ENCODE measurements at regions not wholly inside any gene's neighbourhood (a gene's known extent, or its start where the extent isn't known, plus 50 kb on each side); places are given as distances from the start of the nearest gene placed in this dataset.

GRCh38 chr1:93749487-93749886 is 67.8 kb upstream of the BCAR3 start:
- in situ Hi-C loops (cut with HindIII; ENCODE audit: low sequenced_read_pairs): no loop called here

DNA sequence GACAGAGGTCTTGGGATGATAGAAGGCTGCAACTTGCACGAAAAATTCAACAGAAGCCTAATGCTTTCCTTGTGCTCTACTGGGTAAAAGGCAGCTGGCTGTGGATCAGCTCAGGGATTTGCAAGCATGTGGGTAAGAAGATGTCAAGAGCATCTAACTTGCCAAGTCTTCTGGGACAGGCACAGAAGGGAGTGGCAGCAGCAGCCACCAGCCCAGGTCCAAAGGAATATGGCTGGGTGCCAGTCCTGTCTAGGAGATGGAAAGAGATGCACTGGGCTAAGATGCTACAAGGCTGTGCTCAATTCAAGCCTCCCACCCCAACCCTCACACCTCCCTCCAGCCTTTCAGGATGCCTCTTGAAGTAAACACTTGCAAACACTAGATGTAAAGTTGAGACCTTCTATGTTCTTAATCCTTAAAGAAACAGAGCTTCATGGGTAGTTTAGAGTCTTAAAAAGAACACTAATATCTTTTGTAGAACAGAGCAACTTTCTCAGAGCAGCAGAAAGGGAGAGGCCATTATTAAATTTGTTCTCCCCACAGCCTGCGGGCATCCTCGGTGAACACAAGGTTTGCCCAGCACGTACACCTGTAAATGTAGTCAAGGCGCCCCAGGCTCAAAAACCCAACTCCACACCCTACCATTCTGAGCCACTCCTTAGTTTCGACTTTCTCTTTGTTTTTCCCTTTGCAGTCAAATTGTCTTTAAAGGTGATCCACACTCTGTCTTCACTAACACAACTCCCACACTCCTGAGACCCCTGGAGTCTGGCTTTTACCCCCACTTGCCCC is 64.6 kb upstream of the BCAR3 start:
- in situ Hi-C loops (cut with HindIII; ENCODE audit: low sequenced_read_pairs): no loop called here

GRCh38 chr1:93744299-93744988 is 62.8 kb upstream of the BCAR3 start:
- in situ Hi-C loops (cut with HindIII; ENCODE audit: low sequenced_read_pairs): no loop called here

- in situ Hi-C loops (cut with HindIII; ENCODE audit: low sequenced_read_pairs): no loop called here
Observed at GRCh38 chr1:93743465-93743864, 61.8 kb upstream of the BCAR3 start.

DNA sequence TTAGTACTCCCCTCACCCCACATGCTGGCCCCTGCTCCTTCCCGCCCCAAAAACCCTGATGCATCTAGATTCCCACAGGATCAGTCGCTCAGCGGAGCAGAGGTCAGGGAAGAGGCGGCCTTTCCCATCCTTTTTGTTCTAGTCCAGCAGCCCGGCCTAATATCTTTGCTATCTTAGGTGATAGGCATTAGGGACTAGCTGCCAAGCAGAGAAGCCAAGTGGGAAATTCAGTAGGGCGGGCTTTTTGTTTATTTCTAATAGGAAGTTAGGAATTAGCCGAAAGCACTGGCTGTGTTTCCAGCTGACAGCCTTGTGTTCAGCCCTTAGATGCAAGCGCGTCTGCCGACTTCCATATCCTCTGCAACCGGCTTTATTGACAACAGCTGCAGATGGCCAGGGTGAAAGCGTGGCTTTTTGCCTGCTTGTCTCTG is 59.0 kb upstream of the BCAR3 start:
- in situ Hi-C loops (cut with HindIII; ENCODE audit: low sequenced_read_pairs): no loop called here

DNA sequence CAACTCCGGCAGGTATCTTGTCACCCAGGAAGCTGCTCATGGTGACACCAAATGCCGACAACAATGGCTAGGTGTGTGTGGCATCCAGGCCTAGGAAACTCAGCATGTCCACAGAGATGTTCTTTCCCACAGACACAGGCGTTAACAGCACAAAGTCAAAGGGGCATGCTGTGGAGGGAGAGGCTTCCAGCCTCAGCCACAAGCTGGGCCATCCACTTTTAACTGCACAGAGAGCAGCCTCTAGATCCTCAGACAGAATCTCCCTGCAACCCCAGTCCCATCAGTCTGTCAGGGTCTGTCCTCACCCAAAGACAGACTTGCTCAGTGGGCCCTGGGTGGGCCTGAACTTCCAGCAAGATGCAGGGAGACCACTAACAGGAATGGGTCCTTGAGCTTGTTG is 58.5 kb upstream of the BCAR3 start:
- in situ Hi-C loops (cut with HindIII; ENCODE audit: low sequenced_read_pairs): no loop called here

DNA sequence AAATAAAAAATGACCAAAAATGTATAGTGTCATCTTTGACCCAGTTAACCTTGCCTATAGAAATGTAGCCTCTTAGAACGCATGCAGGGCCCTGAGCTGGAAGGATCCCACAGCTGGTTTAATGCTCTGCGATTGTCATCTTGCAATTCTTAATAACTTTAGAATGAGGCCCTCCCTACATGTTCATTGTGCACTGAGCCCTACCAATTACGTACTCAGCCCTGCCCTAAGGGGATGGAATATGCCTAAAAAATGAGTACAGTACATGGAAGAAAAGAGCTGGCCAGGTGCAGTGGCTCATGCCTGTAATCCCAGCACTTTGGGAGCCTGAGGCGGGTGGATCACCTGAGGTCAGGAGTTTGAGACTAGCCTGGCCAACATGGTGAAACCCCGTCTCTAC is 57.8 kb upstream of the BCAR3 start:
- in situ Hi-C loops (cut with HindIII; ENCODE audit: low sequenced_read_pairs): loop anchor here (5.0 kb wide), 2 partner anchors 52 to 73 kb away; no protein-coding TSS in a partner anchor

- in situ Hi-C loops (cut with HindIII; ENCODE audit: low sequenced_read_pairs): loop anchor here (5.0 kb wide), 2 partner anchors 52 to 73 kb away; no protein-coding TSS in a partner anchor
Observed at GRCh38 chr1:93738926-93739325, 57.3 kb upstream of the BCAR3 start.

DNA sequence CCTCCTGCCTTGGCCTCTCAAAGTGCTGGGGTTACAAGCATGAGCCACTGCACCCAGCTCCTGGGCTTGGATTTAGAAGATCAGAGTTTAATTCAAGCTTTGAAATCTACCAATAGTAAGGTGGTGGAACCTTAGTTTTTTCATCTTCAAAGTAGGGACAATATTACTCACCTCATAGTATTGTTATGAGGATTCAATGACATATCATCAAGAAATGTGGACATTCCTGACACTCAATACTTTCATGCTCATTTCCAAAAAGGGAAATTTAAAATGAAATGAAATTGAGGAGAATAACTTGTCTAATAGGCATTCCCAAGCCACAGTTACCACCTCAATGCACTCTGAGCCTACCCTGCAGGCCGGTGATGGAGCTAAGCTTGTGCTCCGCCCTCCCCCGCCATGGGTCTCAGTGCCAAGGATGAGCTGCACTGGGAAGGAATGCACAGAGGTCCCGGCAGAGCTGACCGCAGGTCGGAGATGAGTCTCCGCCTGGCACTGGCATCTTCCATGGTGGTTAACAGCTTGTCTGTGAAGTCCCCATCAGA is 56.5 kb upstream of the BCAR3 start:
- in situ Hi-C loops (cut with HindIII; ENCODE audit: low sequenced_read_pairs): loop anchor here (5.0 kb wide), 2 partner anchors 51 to 74 kb away; no protein-coding TSS in a partner anchor

DNA sequence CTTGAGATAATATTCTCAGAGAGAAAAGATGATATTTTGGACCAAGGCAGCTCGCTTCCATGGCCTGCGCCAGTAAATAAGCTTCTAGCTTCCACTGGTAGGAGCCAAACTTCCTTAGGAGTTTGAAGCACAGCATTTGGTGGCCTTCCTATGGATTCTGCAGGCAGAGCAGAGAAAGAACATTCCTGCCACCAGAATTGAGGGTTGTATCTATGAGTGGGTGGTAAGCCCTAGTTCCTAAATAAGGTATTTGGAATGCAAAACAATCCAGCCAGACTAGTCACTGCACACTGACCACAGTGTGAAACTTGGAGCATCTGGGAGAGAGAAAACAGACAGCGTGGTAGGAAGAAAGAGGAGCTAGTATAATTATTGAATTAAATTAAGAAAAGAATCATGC is 54.1 kb upstream of the BCAR3 start:
- in situ Hi-C loops (cut with HindIII; ENCODE audit: low sequenced_read_pairs): loop anchor here (5.0 kb wide), 2 partner anchors 48 to 77 kb away; no protein-coding TSS in a partner anchor

GRCh38 chr1:93734999-93735398 is 53.4 kb upstream of the BCAR3 start:
- in situ Hi-C loops (cut with HindIII; ENCODE audit: low sequenced_read_pairs): loop anchor here (5.0 kb wide), 2 partner anchors 48 to 77 kb away; no protein-coding TSS in a partner anchor

DNA sequence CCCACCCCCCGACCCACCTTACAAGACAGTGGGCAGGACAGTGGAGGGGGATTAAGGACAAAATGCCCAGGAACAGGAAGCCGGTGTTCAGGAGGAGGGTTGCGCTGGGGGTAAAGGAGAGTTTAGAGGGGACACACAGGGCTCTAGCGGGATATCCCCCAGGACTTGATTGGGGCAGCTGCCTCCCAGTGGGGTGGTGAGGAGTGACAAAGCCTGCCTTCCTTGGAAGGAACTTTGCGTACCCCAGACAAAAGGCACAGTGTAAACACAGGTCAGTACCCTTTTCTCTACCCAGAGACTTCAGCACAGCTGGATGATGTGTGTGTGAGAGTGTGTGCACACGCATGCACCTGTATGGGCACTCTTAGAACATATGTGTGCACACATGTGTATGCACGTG is 51.7 kb upstream of the BCAR3 start:
- in situ Hi-C loops (cut with HindIII; ENCODE audit: low sequenced_read_pairs): no loop called here

DNA sequence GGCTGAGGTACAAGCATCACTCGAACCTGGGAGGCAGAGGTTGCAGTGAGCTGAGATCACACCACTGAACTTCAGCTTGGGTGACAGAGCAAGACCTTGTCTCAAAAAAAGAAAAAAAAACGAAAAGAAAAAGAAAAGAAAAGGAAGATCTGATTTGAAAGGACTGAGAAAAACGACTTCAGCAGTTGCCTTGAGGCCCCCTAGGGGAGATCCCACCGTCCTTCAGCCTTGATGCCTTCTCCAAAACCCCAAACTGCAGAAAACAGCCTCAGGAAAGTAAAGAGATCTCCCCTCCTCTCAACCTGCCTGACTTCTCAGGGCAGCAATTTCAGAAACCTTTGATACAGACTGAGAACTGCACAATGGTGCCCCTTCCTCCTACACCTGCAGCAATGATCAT is 50.9 kb upstream of the BCAR3 start:
- in situ Hi-C loops (cut with HindIII; ENCODE audit: low sequenced_read_pairs): no loop called here
